ENCODE measurements at regions not wholly inside any gene's neighbourhood (a gene's known extent, or its start where the extent isn't known, plus 50 kb on each side); places are given as distances from the start of the nearest gene placed in this dataset.

DNA sequence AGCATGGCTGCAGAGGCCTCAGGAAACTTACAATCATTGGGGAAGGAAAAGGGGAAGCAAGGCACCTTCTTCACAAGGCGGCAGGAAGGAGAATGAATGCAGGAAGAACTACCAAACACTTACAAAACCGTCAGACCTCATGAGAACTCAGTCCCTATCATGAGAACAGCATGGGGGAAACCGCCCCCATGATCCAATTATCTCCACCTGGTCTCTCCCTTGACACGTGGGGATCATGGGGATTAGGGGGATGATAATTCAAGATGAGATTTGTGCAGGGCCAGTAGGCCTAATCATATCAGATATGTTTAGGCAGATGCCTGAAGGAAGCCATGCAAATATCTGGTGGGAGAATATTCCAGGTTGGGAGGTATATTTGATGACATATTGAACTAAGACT lies 1176.4 kb upstream of the CDH18 start:
- no peak for DNase-seq (ENCODE audit: low spot score)
- H3K4me3 Mint-ChIP-seq: no peak overlapping the region
- no peaks in the 10 kb centered on the region for H3K4me1 Mint-ChIP-seq (ENCODE audit: low read depth)
- H3K36me3 Mint-ChIP-seq (ENCODE audit: low read depth): no peaks in the 10 kb centered on the region
- no peaks in the 10 kb centered on the region for H3K27me3 Mint-ChIP-seq (ENCODE audit: insufficient read depth)
- no peak overlapping the region for H3K27ac Mint-ChIP-seq
- intact Hi-C loops (cut with micrococcal nuclease): no loop called here
- H3K9me3 Mint-ChIP-seq: peaks cover 12% of the 10 kb centered on the region

- no peaks in the 10 kb centered on the region for H3K27me3 Mint-ChIP-seq (ENCODE audit: insufficient read depth)
- no peak for DNase-seq (ENCODE audit: low spot score)
- intact Hi-C loops (cut with micrococcal nuclease): no loop called here
- no peaks in the 10 kb centered on the region for H3K36me3 Mint-ChIP-seq (ENCODE audit: low read depth)
- no peaks in the 10 kb centered on the region for H3K4me1 Mint-ChIP-seq (ENCODE audit: low read depth)
- H3K27ac Mint-ChIP-seq: no peak overlapping the region
- H3K4me3 Mint-ChIP-seq: no peak overlapping the region
- peaks cover 14% of the 10 kb centered on the region for H3K9me3 Mint-ChIP-seq
These were observed 1171.6 kb upstream of the CDH18 start for GRCh38 chr5:21159510-21160059.

DNA sequence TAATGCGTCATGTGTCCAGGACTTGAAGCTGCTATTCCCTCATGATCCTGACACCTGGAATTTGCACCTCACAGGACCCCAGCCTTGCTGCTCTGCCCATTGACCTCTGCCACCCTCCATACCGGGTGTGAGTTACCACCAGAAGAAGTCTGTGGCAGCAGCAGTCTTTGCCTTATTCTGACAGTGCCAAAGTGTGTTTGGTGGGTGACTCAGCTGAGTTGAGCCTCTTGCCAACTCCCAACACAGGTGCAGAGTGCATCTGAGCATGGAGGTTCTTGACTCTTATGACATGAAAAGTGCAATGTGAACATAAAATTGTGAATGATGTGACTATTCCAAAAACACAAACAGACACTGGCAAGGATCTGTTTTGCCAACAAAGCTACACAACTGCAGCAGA lies 1166.5 kb upstream of the CDH18 start:
- Mint-ChIP-seq H3K27ac (no peak overlapping the region), H3K9me3 (peaks cover 10% of the 10 kb centered on the region), H3K4me3 (no peak overlapping the region), H3K36me3 (ENCODE audit: low read depth) (no peaks in the 10 kb centered on the region), H3K27me3 (ENCODE audit: insufficient read depth) (no peaks in the 10 kb centered on the region), H3K4me1 (ENCODE audit: low read depth) (no peaks in the 10 kb centered on the region)
- DNase-seq (ENCODE audit: low spot score): no peak
- intact Hi-C loops (cut with micrococcal nuclease): no loop called here

DNA sequence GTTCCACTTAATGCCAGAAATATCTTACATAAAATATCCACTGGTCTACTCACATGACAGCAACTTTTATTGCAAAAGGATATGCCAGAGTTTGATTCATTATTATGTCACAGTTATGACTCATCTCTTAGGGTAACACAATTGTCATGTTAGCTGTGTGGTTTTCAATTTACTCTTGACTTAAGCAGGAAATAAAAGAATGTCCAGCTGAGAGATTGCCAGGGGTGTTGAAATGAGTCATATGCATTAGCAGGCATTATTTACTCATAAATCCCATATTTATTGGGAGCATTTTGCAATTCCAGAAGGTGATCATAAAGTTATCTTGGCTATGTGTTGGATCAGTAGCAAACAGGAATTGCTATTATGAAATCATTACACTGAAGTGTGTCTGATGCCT lies 1164.6 kb upstream of the CDH18 start:
- intact Hi-C loops (cut with micrococcal nuclease): no loop called here
- DNase-seq (ENCODE audit: low spot score): no peak
- H3K27me3 Mint-ChIP-seq (ENCODE audit: insufficient read depth): no peaks in the 10 kb centered on the region
- no peak overlapping the region for H3K27ac Mint-ChIP-seq
- H3K4me1 Mint-ChIP-seq (ENCODE audit: low read depth): no peaks in the 10 kb centered on the region
- no peak overlapping the region for H3K4me3 Mint-ChIP-seq
- no peaks in the 10 kb centered on the region for H3K36me3 Mint-ChIP-seq (ENCODE audit: low read depth)
- peaks cover 4% of the 10 kb centered on the region for H3K9me3 Mint-ChIP-seq

DNA sequence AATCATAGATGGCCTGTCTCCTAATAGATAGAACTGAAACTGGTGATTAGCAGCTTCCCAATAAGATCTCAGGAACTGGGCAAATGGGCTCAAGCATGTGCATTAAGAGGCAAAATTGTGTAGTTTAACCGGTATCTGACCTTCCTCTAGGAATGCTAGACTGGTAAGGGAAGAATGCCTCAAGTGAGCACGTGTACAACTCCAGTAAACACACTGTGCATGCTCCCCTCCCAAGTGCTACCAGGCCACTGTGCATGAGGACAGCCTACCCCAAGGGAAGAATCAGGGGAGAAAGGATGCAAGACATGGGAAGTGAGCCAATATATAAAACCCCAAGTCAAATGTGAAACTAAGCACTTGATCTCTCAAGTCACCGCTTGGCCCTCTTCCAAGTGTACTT lies 1157.4 kb upstream of the CDH18 start:
- no peaks in the 10 kb centered on the region for H3K36me3 Mint-ChIP-seq (ENCODE audit: low read depth)
- no peaks in the 10 kb centered on the region for H3K9me3 Mint-ChIP-seq
- no peak overlapping the region for H3K4me3 Mint-ChIP-seq
- intact Hi-C loops (cut with micrococcal nuclease): no loop called here
- H3K4me1 Mint-ChIP-seq (ENCODE audit: low read depth): no peaks in the 10 kb centered on the region
- no peak for DNase-seq (ENCODE audit: low spot score)
- H3K27me3 Mint-ChIP-seq (ENCODE audit: insufficient read depth): no peaks in the 10 kb centered on the region
- no peak overlapping the region for H3K27ac Mint-ChIP-seq

- DNase-seq (ENCODE audit: low spot score): no peak
- Mint-ChIP-seq H3K4me3 (no peak overlapping the region), H3K9me3 (no peaks in the 10 kb centered on the region), H3K4me1 (ENCODE audit: low read depth) (no peaks in the 10 kb centered on the region), H3K27me3 (ENCODE audit: insufficient read depth) (no peaks in the 10 kb centered on the region), H3K36me3 (ENCODE audit: low read depth) (no peaks in the 10 kb centered on the region), H3K27ac (no peak overlapping the region)
- intact Hi-C loops (cut with micrococcal nuclease): no loop called here
These were observed 1155.7 kb upstream of the CDH18 start for GRCh38 chr5:21143686-21144085.

DNA sequence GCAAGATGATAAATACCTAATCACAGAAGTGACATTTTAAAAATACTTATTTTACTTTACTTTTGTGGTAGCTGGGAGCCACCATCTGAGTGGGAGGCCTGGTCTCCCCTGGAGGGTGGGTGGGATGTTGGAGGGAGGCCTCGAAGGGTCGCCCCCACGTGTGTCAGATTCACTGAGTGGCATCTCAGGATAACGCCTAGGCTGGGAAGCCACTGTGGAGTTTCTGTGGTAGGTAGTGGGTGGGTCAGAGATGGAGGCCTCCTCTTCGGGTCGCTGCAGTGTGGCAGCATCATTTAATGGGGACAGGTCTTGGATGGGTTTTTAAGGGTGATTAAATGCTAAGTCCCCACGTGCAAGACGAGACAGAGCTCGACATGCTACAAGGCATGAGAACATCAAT lies 1154.8 kb upstream of the CDH18 start:
- H3K4me3 Mint-ChIP-seq: no peak overlapping the region
- no peak overlapping the region for H3K27ac Mint-ChIP-seq
- H3K9me3 Mint-ChIP-seq: no peaks in the 10 kb centered on the region
- DNase-seq (ENCODE audit: low spot score): no peak
- no peaks in the 10 kb centered on the region for H3K27me3 Mint-ChIP-seq (ENCODE audit: insufficient read depth)
- intact Hi-C loops (cut with micrococcal nuclease): no loop called here
- no peaks in the 10 kb centered on the region for H3K36me3 Mint-ChIP-seq (ENCODE audit: low read depth)
- no peaks in the 10 kb centered on the region for H3K4me1 Mint-ChIP-seq (ENCODE audit: low read depth)

GRCh38 chr5:21140987-21141386 lies 1153.0 kb upstream of the CDH18 start:
- Mint-ChIP-seq H3K27ac (no peak overlapping the region), H3K4me1 (ENCODE audit: low read depth) (no peaks in the 10 kb centered on the region), H3K9me3 (no peaks in the 10 kb centered on the region), H3K36me3 (ENCODE audit: low read depth) (no peaks in the 10 kb centered on the region), H3K27me3 (ENCODE audit: insufficient read depth) (no peaks in the 10 kb centered on the region), H3K4me3 (no peak overlapping the region)
- intact Hi-C loops (cut with micrococcal nuclease): no loop called here
- no peak for DNase-seq (ENCODE audit: low spot score)

GRCh38 chr5:21126236-21126635 lies 1138.2 kb upstream of the CDH18 start:
- Mint-ChIP-seq H3K36me3 (ENCODE audit: low read depth) (no peaks in the 10 kb centered on the region), H3K27ac (no peak overlapping the region), H3K4me3 (no peak overlapping the region), H3K4me1 (ENCODE audit: low read depth) (no peaks in the 10 kb centered on the region), H3K9me3 (peaks cover 10% of the 10 kb centered on the region), H3K27me3 (ENCODE audit: insufficient read depth) (no peaks in the 10 kb centered on the region)
- no peak for DNase-seq (ENCODE audit: low spot score)
- intact Hi-C loops (cut with micrococcal nuclease): no loop called here

DNA sequence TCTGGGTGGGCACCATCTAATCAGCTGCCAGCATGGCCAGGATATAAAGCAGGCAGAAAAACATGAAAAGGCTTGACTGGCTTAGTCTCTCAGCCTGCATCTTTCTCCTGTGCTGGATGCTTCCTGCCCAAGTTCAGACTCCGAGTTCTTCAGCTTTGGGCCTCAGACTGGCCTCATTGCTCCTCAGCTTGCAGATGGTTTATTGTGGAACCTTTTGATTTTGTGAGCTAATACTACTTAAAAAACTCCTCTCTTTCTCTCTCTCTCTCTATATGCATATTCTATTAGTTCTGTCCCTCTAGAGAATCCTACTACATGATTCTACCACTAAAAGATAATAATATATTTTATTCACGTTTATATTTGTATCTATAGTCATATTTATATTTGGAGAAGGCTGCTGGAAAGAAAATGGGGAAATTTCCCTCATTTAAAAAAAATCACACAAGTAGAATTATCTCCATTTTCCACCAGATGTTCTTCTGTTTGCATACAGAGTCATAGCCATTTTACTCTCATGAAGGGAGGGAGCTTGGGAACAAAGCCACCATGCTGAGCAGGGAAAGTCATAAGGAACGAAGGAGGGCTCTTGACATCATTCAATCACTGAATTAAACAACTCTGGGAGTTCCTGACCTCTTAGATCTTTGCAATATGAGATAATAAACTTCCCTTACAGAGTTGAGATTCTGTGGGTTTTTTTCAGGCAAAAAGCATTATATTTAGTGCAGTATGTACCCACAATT lies 1137.4 kb upstream of the CDH18 start:
- no peaks in the 10 kb centered on the region for H3K4me1 Mint-ChIP-seq (ENCODE audit: low read depth)
- no peak overlapping the region for H3K4me3 Mint-ChIP-seq
- H3K9me3 Mint-ChIP-seq: peaks cover 10% of the 10 kb centered on the region
- no peaks in the 10 kb centered on the region for H3K27me3 Mint-ChIP-seq (ENCODE audit: insufficient read depth)
- H3K36me3 Mint-ChIP-seq (ENCODE audit: low read depth): no peaks in the 10 kb centered on the region
- H3K27ac Mint-ChIP-seq: no peak overlapping the region
- intact Hi-C loops (cut with micrococcal nuclease): no loop called here
- no peak for DNase-seq (ENCODE audit: low spot score)

DNA sequence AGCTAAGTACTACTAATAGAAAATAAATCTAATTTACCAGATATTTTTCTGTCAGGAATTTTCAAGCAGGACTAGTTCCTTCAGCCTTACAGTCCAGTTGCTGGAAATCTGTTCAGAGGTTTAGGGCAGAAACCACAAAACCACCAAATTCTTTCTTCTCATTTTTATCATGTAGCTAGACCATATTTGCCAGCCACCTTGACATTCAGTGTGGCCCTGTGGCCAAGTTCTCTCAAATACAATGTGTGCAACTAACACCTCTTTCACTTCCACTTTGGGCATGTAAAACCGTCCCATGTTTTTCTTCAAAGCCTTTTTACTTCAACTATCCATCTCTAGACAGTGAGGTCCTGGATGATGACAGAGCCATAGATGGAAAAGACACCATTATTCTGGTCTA lies 1133.2 kb upstream of the CDH18 start:
- intact Hi-C loops (cut with micrococcal nuclease): no loop called here
- Mint-ChIP-seq H3K27ac (no peak overlapping the region), H3K27me3 (ENCODE audit: insufficient read depth) (no peaks in the 10 kb centered on the region), H3K4me3 (no peak overlapping the region), H3K9me3 (peaks cover 13% of the 10 kb centered on the region), H3K4me1 (ENCODE audit: low read depth) (no peaks in the 10 kb centered on the region), H3K36me3 (ENCODE audit: low read depth) (no peaks in the 10 kb centered on the region)
- no peak for DNase-seq (ENCODE audit: low spot score)

DNA sequence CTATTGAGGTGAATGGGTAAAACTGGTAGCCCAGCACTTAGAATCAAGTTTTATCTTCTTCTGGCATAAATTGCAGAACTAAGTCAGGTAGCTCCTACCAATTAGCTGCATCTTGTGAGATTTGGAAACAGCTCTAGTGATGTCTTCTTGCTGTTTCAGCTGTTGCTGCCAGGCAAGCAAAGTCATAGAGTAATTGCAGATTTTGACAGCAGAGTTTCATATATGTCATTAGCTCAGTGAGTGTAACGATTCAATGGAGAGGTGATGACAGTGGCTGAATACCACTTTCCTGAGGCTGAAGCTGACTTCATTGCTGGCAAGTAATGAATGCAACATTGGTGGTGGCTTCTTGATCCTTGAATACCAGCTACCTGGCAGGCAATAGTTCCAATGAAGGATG lies 1109.7 kb upstream of the CDH18 start:
- no peak overlapping the region for H3K4me3 Mint-ChIP-seq
- H3K9me3 Mint-ChIP-seq: peaks cover 11% of the 10 kb centered on the region
- no peaks in the 10 kb centered on the region for H3K4me1 Mint-ChIP-seq (ENCODE audit: low read depth)
- DNase-seq (ENCODE audit: low spot score): no peak
- H3K36me3 Mint-ChIP-seq (ENCODE audit: low read depth): no peaks in the 10 kb centered on the region
- H3K27ac Mint-ChIP-seq: no peak overlapping the region
- H3K27me3 Mint-ChIP-seq (ENCODE audit: insufficient read depth): no peaks in the 10 kb centered on the region
- intact Hi-C loops (cut with micrococcal nuclease): no loop called here

DNA sequence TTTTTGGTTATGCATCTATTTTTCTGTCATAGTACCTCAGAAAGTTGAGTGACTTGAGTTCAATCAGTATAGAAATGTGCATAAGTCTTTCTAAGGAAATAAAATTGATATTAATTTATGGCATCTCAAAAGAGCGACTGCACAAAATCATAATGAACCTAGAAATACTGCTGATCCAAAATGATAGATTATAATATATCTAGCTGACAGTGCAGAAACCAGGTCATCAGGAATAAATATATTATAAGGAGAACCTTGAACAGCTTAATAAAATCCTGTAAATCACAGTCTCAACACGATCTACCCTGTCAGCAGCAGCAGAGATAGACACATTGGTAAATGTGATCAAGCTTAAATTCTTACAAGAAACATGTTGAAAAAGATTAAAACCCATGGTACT lies 1106.6 kb upstream of the CDH18 start:
- H3K27me3 Mint-ChIP-seq (ENCODE audit: insufficient read depth): no peaks in the 10 kb centered on the region
- no peaks in the 10 kb centered on the region for H3K36me3 Mint-ChIP-seq (ENCODE audit: low read depth)
- H3K4me1 Mint-ChIP-seq (ENCODE audit: low read depth): no peaks in the 10 kb centered on the region
- intact Hi-C loops (cut with micrococcal nuclease): no loop called here
- peaks cover 13% of the 10 kb centered on the region for H3K9me3 Mint-ChIP-seq
- no peak for DNase-seq (ENCODE audit: low spot score)
- no peak overlapping the region for H3K4me3 Mint-ChIP-seq
- H3K27ac Mint-ChIP-seq: no peak overlapping the region

DNA sequence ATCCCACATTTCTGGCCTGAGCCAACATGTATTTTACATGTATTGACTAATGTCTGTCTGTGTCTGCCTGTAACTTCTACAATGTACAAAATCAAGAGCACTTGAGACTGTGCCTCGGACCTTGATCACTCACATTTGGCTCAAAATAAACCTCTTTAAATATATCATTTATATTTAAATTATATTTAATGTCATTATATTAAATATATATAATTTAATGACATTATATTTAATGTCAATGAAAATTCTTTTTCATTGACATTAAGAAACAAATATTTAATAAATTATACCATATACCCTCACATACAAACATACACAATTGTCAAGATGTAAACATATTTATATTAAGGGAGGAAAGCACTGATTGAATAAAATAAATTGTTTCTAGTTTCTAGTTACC lies 1099.8 kb upstream of the CDH18 start:
- Mint-ChIP-seq H3K36me3 (ENCODE audit: low read depth) (no peaks in the 10 kb centered on the region), H3K4me1 (ENCODE audit: low read depth) (no peaks in the 10 kb centered on the region), H3K4me3 (no peak overlapping the region), H3K27me3 (ENCODE audit: insufficient read depth) (no peaks in the 10 kb centered on the region), H3K9me3 (peaks cover 32% of the 10 kb centered on the region), H3K27ac (no peak overlapping the region)
- intact Hi-C loops (cut with micrococcal nuclease): no loop called here
- DNase-seq (ENCODE audit: low spot score): no peak

Data from activated T-helper 1 cell treated with anti-CD3 and anti-CD28 coated beads, Interleukin-12 subunit alpha, Interleukin-12 subunit beta, Interleukin-2, Interleukin-4 antibody, amounts not matched to agents 30 ng/mL and 10 ng/mL and 1 ng/mL, durations not matched to agents 14 hours and 24 hours and 36 hours (primary cell).